Spleen (tissue), 7 donors: ENCODE measurements at regions not wholly inside any gene's neighbourhood (a gene's known extent, or its start where the extent isn't known, plus 50 kb on each side); places are given as distances from the start of the nearest gene placed in this dataset.

Experiments
- POLR2A ChIP-seq, 3 donors: fragments of 450-650 bp; IDR thresholded peaks; one replicate each; pipeline ENCODE4 v1.5.1; 2017; ENCODE audit warnings: antibody characterized with exemption in 3 of 3, mild to moderate bottlenecking in 1 of 3
- TF ChIP-seq, protein P1 (sequence below), 11 experiments: fragments of 200-600 bp in 7 of 11; fragments of 450-650 bp in 4 of 11; sonication (generic) in 4 of 11; IDR thresholded peaks in 8 of 11; conservative IDR thresholded peaks in 3 of 11; 1 replicate in 7 of 11; 2 replicates in 4 of 11; pipeline versions ENCODE4 v1.4.0 to v1.8.0; 2016 to 2021; ENCODE audit warnings: antibody characterized with exemption in 11 of 11, inconsistent platforms in 4 of 11, mild to moderate bottlenecking in 1 of 11
- donor health status: DM: no; HTN: no; CAD: no; lungs with moderate emphysema.
- donor health status: DM: no; HTN: no; CAD: no.
- donor health status: DM: no; HTN: no; CAD: no.

GRCh38 chr2:88252646-88253045, 82.5 kb downstream of the THNSL2 start:
- TF ChIP-seq, protein P1, sequence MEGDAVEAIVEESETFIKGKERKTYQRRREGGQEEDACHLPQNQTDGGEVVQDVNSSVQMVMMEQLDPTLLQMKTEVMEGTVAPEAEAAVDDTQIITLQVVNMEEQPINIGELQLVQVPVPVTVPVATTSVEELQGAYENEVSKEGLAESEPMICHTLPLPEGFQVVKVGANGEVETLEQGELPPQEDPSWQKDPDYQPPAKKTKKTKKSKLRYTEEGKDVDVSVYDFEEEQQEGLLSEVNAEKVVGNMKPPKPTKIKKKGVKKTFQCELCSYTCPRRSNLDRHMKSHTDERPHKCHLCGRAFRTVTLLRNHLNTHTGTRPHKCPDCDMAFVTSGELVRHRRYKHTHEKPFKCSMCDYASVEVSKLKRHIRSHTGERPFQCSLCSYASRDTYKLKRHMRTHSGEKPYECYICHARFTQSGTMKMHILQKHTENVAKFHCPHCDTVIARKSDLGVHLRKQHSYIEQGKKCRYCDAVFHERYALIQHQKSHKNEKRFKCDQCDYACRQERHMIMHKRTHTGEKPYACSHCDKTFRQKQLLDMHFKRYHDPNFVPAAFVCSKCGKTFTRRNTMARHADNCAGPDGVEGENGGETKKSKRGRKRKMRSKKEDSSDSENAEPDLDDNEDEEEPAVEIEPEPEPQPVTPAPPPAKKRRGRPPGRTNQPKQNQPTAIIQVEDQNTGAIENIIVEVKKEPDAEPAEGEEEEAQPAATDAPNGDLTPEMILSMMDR (IDR thresholded peaks at IDR 0.05 in 8 of 11, conservative IDR thresholded peaks at IDR 0.05 in 3 of 11) = no peak
- TF ChIP-seq POLR2A (IDR thresholded peaks at IDR 0.05) = no peak
